IMR-90 (cell line): ENCODE measurements at regions not wholly inside any gene's neighbourhood (a gene's known extent, or its start where the extent isn't known, plus 50 kb on each side); places are given as distances from the start of the nearest gene placed in this dataset.

Source experiments
- BHLHE40 ChIP-seq: fragments of 150-350 bp; IDR thresholded peaks from 2 replicates; pipeline ENCODE4 v1.6.1; 2016; ENCODE audit warnings: mild to moderate bottlenecking, low read depth, low read length
- CEBPB ChIP-seq: IDR thresholded peaks from 2 replicates; pipeline ENCODE4 v1.6.1; 2012; ENCODE audit warnings: low read depth, low read length, improper control_type of control experiment
- CHD1 ChIP-seq: IDR thresholded peaks from 2 replicates; pipeline ENCODE4 v1.6.1; 2012; ENCODE audit warnings: low read depth, low read length, improper control_type of control experiment
- CTCF ChIP-seq: conservative IDR thresholded peaks from 2 replicates; pipeline ENCODE4 v1.5.1; 2012; ENCODE audit warnings: mild to moderate bottlenecking, low read depth, low read length, improper control_type of control experiment
- FOS ChIP-seq: fragments of 150-350 bp; IDR thresholded peaks from 2 replicates; pipeline ENCODE4 v1.6.1; 2016; ENCODE audit warnings: low read depth, low read length
- MAFK ChIP-seq: IDR thresholded peaks from 2 replicates; pipeline ENCODE4 v1.6.1; 2012; ENCODE audit warnings: low read depth, low read length, improper control_type of control experiment
- MAZ ChIP-seq: IDR thresholded peaks from 2 replicates; pipeline ENCODE4 v1.6.1; 2012; ENCODE audit warnings: low read depth, mild to moderate bottlenecking, low read length, improper control_type of control experiment, moderate library complexity, borderline replicate concordance
- MXI1 ChIP-seq: IDR thresholded peaks from 2 replicates; pipeline ENCODE4 v1.6.1; 2012; ENCODE audit warnings: low read depth, mild to moderate bottlenecking, low read length, moderate library complexity, borderline replicate concordance
- POLR2A ChIP-seq: IDR thresholded peaks from 2 replicates; pipeline ENCODE4 v1.6.1; 2012; ENCODE audit warnings: mild to moderate bottlenecking, low read depth, low read length
- RAD21 ChIP-seq: IDR thresholded peaks from 2 replicates; pipeline ENCODE4 v1.6.1; 2012; ENCODE audit warnings: low read length, improper control_type of control experiment
- RCOR1 ChIP-seq: IDR thresholded peaks from 2 replicates; pipeline ENCODE4 v1.6.1; 2012; ENCODE audit warnings: mild to moderate bottlenecking, low read length, improper control_type of control experiment; ENCODE audit not compliant: insufficient replicate concordance
- RFX5 ChIP-seq: IDR thresholded peaks from 2 replicates; pipeline ENCODE4 v1.8.0; 2012; ENCODE audit warnings: low read depth, mild to moderate bottlenecking, low read length, moderate library complexity
- SMC3 ChIP-seq: fragments of 150-350 bp; IDR thresholded peaks from 2 replicates; pipeline ENCODE4 v1.6.1; 2016; ENCODE audit warnings: low read depth, mild to moderate bottlenecking, antibody characterized with exemption, low read length, moderate library complexity
- USF2 ChIP-seq: fragments of 150-350 bp; IDR thresholded peaks from 2 replicates; pipeline ENCODE4 v1.6.1; 2017; ENCODE audit warnings: mild to moderate bottlenecking, antibody characterized with exemption, low read length, low read depth

- TF ChIP-seq CTCF (no peak), POLR2A (no peak), RFX5 (no peak), CHD1 (no peak), MAFK (no peak), MAZ (no peak), CEBPB (no peak), BHLHE40 (no peak), RCOR1 (no peak), RAD21 (no peak), MXI1 (no peak), SMC3 (no peak), USF2 (no peak), FOS (no peak)
Observed at GRCh38 chr12:46938071-46938678, 112.4 kb upstream of the SLC38A4 start.
